ENCODE measurements at regions not wholly inside any gene's neighbourhood (a gene's known extent, or its start where the extent isn't known, plus 50 kb on each side); places are given as distances from the start of the nearest gene placed in this dataset.

DNA sequence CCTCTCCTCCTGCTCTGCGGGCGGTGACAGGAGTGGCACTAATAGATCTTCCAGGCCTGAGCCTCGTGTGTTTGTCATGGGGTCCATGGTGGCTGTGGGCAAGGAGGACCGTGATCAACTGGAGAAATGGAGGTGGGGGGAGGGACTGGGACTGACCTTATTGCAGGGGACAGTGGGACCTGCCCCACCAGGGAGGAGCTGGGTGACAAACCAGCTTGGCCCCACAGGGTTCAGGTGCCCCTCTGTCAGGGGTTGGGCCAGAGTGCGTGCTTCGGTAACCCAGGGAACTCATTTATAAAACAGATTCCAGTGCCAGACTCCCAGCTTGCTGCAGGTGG, 366.5 kb downstream of the BCOR start:
- FAIRE-seq, result no peak

DNA sequence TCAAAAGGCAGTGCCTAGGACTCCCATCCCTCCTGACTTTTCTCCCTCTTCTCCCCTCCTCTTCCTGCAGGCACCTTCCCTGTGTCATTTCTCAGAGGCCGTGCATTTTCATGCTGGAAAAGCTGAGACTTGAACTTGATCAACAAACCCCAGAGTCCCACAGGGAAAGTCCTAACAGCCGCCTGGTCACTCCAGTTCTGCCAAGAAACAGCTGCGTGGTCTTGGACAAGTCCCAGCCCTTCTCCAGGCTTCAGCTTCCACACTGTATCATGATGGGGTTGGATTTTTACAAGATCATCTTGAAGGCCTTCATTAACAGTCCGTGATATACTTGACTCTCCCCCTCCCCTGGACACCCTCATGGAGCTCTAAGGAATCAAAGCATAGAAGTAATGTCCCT, 366.0 kb downstream of the BCOR start:
- Histone ChIP-seq H3K27ac (no peak overlapping the region), H3K4me3 (no peak overlapping the region), H3K27me3 (no peaks in the 10 kb centered on the region), H3K4me1 (peaks cover 3 to 13% (median 10%) of the 10 kb centered on the region in 3 donors), H3K9me3 (no peaks in the 10 kb centered on the region), H3K36me3 (no peaks in the 10 kb centered on the region)
- no peak for FAIRE-seq
- intact Hi-C loops (cut with DNase I), result loop anchor here in 2 of 3 donors (10.0 kb wide), 2 partner anchors 83 to 543 kb away; no protein-coding TSS in a partner anchor
- 34 to 40% methylated on average over 4 of the region's 4 CpGs for WGBS, 2 donors
- no peak for ATAC-seq
- TF ChIP-seq, protein P1, sequence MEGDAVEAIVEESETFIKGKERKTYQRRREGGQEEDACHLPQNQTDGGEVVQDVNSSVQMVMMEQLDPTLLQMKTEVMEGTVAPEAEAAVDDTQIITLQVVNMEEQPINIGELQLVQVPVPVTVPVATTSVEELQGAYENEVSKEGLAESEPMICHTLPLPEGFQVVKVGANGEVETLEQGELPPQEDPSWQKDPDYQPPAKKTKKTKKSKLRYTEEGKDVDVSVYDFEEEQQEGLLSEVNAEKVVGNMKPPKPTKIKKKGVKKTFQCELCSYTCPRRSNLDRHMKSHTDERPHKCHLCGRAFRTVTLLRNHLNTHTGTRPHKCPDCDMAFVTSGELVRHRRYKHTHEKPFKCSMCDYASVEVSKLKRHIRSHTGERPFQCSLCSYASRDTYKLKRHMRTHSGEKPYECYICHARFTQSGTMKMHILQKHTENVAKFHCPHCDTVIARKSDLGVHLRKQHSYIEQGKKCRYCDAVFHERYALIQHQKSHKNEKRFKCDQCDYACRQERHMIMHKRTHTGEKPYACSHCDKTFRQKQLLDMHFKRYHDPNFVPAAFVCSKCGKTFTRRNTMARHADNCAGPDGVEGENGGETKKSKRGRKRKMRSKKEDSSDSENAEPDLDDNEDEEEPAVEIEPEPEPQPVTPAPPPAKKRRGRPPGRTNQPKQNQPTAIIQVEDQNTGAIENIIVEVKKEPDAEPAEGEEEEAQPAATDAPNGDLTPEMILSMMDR (IDR thresholded peaks at IDR 0.05), result no peak
- no peak for DNase-seq

More for the DNA sequence above, 366.5 kb downstream of the BCOR start:
- ATAC-seq (no peak), DNase-seq (peak in 1 of 6 donors; percentile 48)
- no peaks in the 10 kb centered on the region for H3K9me3 ChIP-seq
- intact Hi-C loops (cut with DNase I), result loop anchor here in 2 of 3 donors (10.0 kb wide), 2 partner anchors 84 to 544 kb away; no protein-coding TSS in a partner anchor
- 62% methylated on average over 6 of the region's 6 CpGs for WGBS, 2 donors
- no peak overlapping the region for H3K4me3 ChIP-seq
- H3K27me3 ChIP-seq, result no peaks in the 10 kb centered on the region
- H3K27ac ChIP-seq, result peak overlapping the region in 1 of 4 donors; percentile 17
- TF ChIP-seq, protein P1 (IDR thresholded peaks at IDR 0.05), result no peak
- no peaks in the 10 kb centered on the region for H3K36me3 ChIP-seq
- peaks cover 0 to 13% (median 10%) of the 10 kb centered on the region in 3 donors for H3K4me1 ChIP-seq

DNA sequence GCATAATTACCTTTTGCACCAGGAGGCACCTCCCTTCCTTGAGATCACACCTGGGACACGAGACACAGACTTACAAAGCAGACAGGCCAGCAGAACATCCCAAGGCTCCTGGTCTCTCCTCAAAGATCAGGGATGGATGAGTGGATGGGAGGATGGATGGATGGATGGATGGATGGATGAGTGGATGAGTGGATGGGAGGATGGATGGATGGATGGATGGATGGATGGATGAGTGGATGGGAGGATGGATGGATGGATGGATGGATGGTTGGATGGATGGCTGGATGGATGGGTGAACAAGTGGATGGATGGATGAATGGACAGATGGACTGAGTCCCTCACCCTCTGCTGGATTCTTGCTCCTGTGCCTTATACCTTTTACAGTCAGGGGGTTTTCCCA, 364.0 kb downstream of the BCOR start:
- H3K4me1 ChIP-seq, result peaks cover 3 to 13% (median 10%) of the 10 kb centered on the region in 3 donors
- TF ChIP-seq, protein P1 (IDR thresholded peaks at IDR 0.05), result no peak
- intact Hi-C loops (cut with DNase I), result loop anchor here in 2 of 3 donors (10.0 kb wide), 2 partner anchors 81 to 541 kb away; no protein-coding TSS in a partner anchor
- DNase-seq (no peak), FAIRE-seq (no peak), ATAC-seq (no peak)
- no peak overlapping the region for H3K27ac ChIP-seq
- H3K9me3 ChIP-seq, result no peaks in the 10 kb centered on the region
- no peaks in the 10 kb centered on the region for H3K36me3 ChIP-seq
- H3K4me3 ChIP-seq, result no peak overlapping the region
- 65 to 79% methylated on average over 1 of the region's 1 CpG for WGBS, 2 donors
- H3K27me3 ChIP-seq, result no peaks in the 10 kb centered on the region

DNA sequence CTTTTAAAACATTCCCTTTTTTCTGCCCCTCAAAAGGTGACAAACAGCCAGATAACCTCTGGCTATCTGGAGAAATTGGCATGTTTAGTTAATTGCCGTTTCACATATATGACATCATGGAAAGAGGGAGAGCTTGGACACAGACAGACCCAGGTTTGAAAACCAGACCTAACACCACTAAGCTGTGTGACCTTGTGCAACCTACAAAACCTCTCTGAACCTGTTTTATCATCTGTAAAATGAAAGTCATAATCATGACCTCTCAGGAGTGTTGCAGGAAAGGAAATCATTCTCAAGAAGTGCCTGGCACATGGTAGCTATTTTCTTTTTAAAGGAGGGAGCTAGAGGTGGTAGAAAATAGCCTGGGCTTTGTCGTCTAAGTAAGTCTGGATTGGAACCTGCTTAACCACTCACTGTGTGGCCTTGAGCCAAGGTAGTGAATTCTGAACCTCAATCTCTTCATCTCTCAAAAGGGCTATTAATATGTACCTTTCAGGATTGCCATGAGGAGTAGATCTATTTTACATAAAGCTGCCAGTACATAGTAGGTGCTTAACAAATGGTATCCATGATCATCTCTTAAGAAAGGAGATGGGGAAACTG, 363.5 kb downstream of the BCOR start:
- peaks cover 3 to 13% (median 10%) of the 10 kb centered on the region in 3 donors for H3K4me1 ChIP-seq
- no peak for DNase-seq
- ATAC-seq, result no peak
- no peaks in the 10 kb centered on the region for H3K36me3 ChIP-seq
- intact Hi-C loops (cut with DNase I), result loop anchor here in 2 of 3 donors (10.0 kb wide), 2 partner anchors 81 to 541 kb away; no protein-coding TSS in a partner anchor
- WGBS, 2 donors, result 25 to 28% methylated on average over 2 of the region's 2 CpGs
- no peak overlapping the region for H3K27ac ChIP-seq
- H3K4me3 ChIP-seq, result no peak overlapping the region
- FAIRE-seq, result no peak
- no peaks in the 10 kb centered on the region for H3K9me3 ChIP-seq
- no peaks in the 10 kb centered on the region for H3K27me3 ChIP-seq
- TF ChIP-seq, protein P1 (IDR thresholded peaks at IDR 0.05), result no peak
